GM12865 (cell line): ENCODE measurements at regions not wholly inside any gene's neighbourhood (a gene's known extent, or its start where the extent isn't known, plus 50 kb on each side); places are given as distances from the start of the nearest gene placed in this dataset.
"Not testable (repeated sequence)": the region's sequence is repeated elsewhere in the genome, so short reads cannot be mapped to it uniquely, and the experiment has no call there.

Experiments used
- DNase-seq: peaks from one replicate; pipeline ENCODE4 v3.0.0; 2010; ENCODE audit warnings: low read depth
- H3K4me3 ChIP-seq: 2 replicates; pipeline ENCODE4 v1.5.1; 2011; ENCODE audit warnings: mild to moderate bottlenecking, low read depth, low read length, control low read depth
- CTCF ChIP-seq: IDR thresholded peaks from 2 replicates; pipeline ENCODE4 v1.5.1; 2011; ENCODE audit warnings: low read length, control low read depth, low read depth, inconsistent platforms; ENCODE audit not compliant: insufficient read depth; ENCODE audit errors: missing control alignments

- no peak overlapping the region for H3K4me3 ChIP-seq
- TF ChIP-seq CTCF = no peak
- DNase-seq = no peak
Observed at GRCh38 chr11:15841931-15842740, 514.2 kb downstream of the SOX6 start.

GRCh38 chr11:15843309-15843872 lies 513.0 kb downstream of the SOX6 start:
- DNase-seq = no peak
- H3K4me3 ChIP-seq = no peak overlapping the region
- no peak for TF ChIP-seq CTCF

DNA sequence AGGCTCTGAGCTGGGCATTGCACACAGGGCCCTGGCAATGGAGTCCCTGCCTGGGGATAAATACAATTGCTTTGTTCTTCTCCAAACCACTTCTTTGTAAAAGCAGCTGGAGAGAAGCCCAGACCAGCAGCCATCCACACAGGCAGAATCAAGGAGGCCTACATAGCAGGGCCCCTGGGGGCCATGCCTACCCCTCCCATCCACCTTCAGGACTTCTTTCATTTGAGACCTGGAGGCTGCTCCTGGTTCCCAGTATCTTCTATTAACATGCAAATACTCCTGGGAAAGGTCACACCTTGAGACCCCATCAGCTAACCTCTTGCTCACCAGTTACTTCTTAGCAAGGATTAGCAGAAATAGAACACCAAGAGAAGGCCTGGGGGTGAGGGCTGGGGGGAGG lies 511.1 kb downstream of the SOX6 start:
- no peak for TF ChIP-seq CTCF
- no peak for DNase-seq
- no peak overlapping the region for H3K4me3 ChIP-seq

DNA sequence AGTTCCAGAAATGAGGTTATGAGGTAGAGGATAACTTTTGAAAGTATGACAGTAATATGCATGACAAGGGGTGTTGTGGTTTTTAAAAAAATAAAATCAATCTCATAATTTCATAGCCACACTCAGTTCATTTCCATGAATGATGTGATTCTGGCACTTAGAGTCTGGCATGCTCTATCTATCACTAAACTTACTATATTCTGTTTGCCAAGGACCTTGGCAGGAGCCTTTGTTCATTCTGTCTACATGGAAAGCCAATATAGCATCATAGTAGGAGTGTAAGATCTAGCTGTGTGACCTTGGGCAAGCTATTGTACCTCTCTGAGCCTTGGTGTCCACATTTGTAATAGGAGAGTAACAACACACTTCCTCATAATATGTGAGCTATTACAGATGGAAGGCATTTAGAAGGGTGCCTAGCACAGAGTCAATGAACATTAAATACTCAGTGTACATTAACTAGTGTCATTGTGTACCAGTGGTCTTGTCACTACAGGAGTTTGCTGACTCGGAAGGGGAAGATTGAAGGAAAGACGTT lies 507.6 kb downstream of the SOX6 start:
- TF ChIP-seq CTCF = no peak
- DNase-seq = no peak
- no peak overlapping the region for H3K4me3 ChIP-seq

GRCh38 chr11:15849257-15849656 lies 507.1 kb downstream of the SOX6 start:
- H3K4me3 ChIP-seq = no peak overlapping the region
- TF ChIP-seq CTCF = no peak
- no peak for DNase-seq

DNA sequence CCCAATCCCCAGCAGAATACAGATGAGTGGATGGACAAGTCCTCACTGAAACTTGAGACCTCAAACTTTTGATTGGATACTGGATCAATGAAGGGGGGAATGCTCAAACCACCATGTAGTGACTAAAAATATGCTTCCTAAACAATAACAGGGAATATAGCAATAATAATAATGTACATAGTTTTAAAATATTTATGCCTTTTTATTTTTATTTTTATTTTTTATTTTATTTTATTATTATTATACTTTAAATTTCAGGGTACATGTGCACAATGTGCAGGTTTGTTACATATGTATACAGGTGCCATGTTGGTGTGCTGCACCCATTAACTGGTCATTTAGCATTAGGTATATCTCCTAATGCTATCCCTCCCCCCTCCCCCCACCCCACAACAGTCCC lies 506.0 kb downstream of the SOX6 start:
- DNase-seq, H3K4me3 ChIP-seq: not testable (repeated sequence)

DNA sequence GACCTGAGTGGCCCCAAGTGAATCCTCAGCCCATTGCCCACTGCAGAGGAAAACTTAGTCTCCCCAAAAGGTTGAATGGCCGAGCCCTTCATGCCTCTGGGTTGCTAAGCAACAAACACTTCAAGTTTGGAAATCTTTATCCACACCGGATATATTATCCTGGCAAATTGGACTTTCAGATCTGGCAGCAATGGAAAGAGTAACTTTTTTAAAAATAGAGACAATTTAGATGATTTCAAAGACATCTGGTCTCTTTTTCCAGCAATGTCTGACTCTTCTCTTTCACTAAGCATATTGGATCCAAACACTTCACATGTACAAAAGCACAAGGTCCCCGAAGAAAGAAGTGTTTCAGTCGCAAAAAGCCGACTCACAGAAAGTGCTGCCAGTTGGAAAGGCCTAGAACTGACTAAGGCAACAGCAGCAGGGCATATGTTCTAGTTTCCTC lies 505.3 kb downstream of the SOX6 start:
- no peak for DNase-seq
- H3K4me3 ChIP-seq = no peak overlapping the region
- no peak for TF ChIP-seq CTCF
